ENCODE measurements at regions not wholly inside any gene's neighbourhood (a gene's known extent, or its start where the extent isn't known, plus 50 kb on each side); places are given as distances from the start of the nearest gene placed in this dataset.

- in situ Hi-C loops (cut with HindIII; ENCODE audit: extremely low pct_ligation_motif_present, low pct_unique_long_range_greater_than_20kb) (no loop called here), intact Hi-C loops (cut with micrococcal nuclease; ENCODE audit: unreplicated experiment) (no loop called here)
- ChIA-PET POLR2A (no interaction called here), CTCF (ENCODE audit: low intra/inter-chr PET ratio, low total read pairs) (no interaction called here)
- Histone ChIP-seq H3K9ac (ENCODE audit: insufficient read depth, low read depth, low read length) (no peak overlapping the region), H2AFZ (ENCODE audit: low read length) (no peak overlapping the region), H3K4me2 (ENCODE audit: low read depth, low read length) (no peak overlapping the region), H3K27ac (ENCODE audit: extremely low read length, insufficient read depth, low read length) (no peak overlapping the region), H3K4me3 (replicated peaks in 1 of 3; ENCODE audit: insufficient read depth in 1 of 3, low read depth in 2 of 3, low read length in 3 of 3) (no peak overlapping the region), H3K36me3 (replicated peaks in 1 of 2; ENCODE audit: control insufficient read depth in 1 of 2, insufficient read depth in 2 of 2, low read length in 2 of 2) (no peaks in the 10 kb centered on the region), H3K9me3 (ENCODE audit: low read length) (peaks cover 92% of the 10 kb centered on the region), H4K20me1 (ENCODE audit: insufficient read depth, low read length) (no peaks in the 10 kb centered on the region), H3K79me2 (ENCODE audit: insufficient read depth, low read length) (no peaks in the 10 kb centered on the region), H3K27me3 (ENCODE audit: control insufficient read depth in 1 of 2, insufficient read depth in 2 of 2, low read length in 2 of 2) (no peaks in the 10 kb centered on the region), H3K4me1 (ENCODE audit: insufficient read depth, low read length) (no peaks in the 10 kb centered on the region)
- BruUV-seq (replicated peaks): no TSS peak
- ATAC-seq (no peak), FAIRE-seq (no peak), DNase-seq (ENCODE audit: low spot score) (no peak)
- 10% methylated on average over 4 of the region's 4 CpGs for WGBS (ENCODE audit: low lambda C conversion rate)
- TF ChIP-seq PHF5A (CRISPR knock-in tag; IDR thresholded peaks at IDR 0.05; ENCODE audit: low read depth, unreplicated experiment) (no peak), HNF1B (CRISPR knock-in tag; IDR thresholded peaks at IDR 0.05) (no peak), FLYWCH1 (CRISPR knock-in tag; IDR thresholded peaks at IDR 0.05) (no peak), HNRNPLL (IDR thresholded peaks at IDR 0.05; ENCODE audit: low read depth, low read length, poor library complexity, severe bottlenecking) (no peak), SIN3A (IDR thresholded peaks at IDR 0.05; ENCODE audit: borderline replicate concordance, low read depth, low read length) (no peak), ZNF672 (CRISPR knock-in tag; IDR thresholded peaks at IDR 0.05) (no peak), SYNCRIP (IDR thresholded peaks at IDR 0.05; ENCODE audit: insufficient read depth, low read depth, low read length) (no peak), TP53 (CRISPR knock-in tag; conservative IDR thresholded peaks at IDR 0.05) (no peak), ZNF782 (CRISPR knock-in tag; IDR thresholded peaks at IDR 0.05; ENCODE audit: borderline replicate concordance) (no peak), STAT5B (CRISPR knock-in tag; IDR thresholded peaks at IDR 0.05) (no peak), REXO4 (CRISPR knock-in tag; IDR thresholded peaks at IDR 0.05; ENCODE audit: borderline replicate concordance) (no peak), ZNF7 (CRISPR knock-in tag; IDR thresholded peaks at IDR 0.05) (no peak), HDAC2 (CRISPR knock-in tag; IDR thresholded peaks at IDR 0.05) (no peak)
These were observed 360.3 kb upstream of the SPHKAP start for GRCh38 chr2:228541789-228542188.

All from HepG2 (cell line).